Posterior cingulate gyrus (tissue), 11 donors: ENCODE measurements at regions not wholly inside any gene's neighbourhood (a gene's known extent, or its start where the extent isn't known, plus 50 kb on each side); places are given as distances from the start of the nearest gene placed in this dataset.
A peak's percentile ranks its signal among the peaks of the same experiment; 100 is the strongest.
"Not testable (repeated sequence)": the region's sequence is repeated elsewhere in the genome, so short reads cannot be mapped to it uniquely, and the experiment has no call there.

ENCODE experiments used
- DNase-seq, 10 donors: peaks; one replicate each; pipeline versions ENCODE4 v3.0.0 to v3.0.0-alpha.2; 2020 to 2021; ENCODE audit warnings: mixed read lengths in 3 of 10
- intact Hi-C: fragments of 100-400 bp; cut with DNase I; formaldehyde crosslinking; loops from one replicate; pipeline ENCODE4 v1.15.1; 2023

GRCh38 chr4:37771771-37772170 lies 54.7 kb upstream of the PGM2 start:
- intact Hi-C loops = no loop called here
- DNase-seq = no peak

GRCh38 chr4:37770016-37770415 lies 56.5 kb upstream of the PGM2 start:
- DNase-seq = no peak
- intact Hi-C loops = no loop called here

GRCh38 chr4:37769391-37769989 lies 57.0 kb upstream of the PGM2 start:
- intact Hi-C loops = no loop called here
- DNase-seq = no peak

- peak in 4 of 10 donors; percentile 12 to 25 (median 20) for DNase-seq
- intact Hi-C loops = no loop called here
Observed at GRCh38 chr4:37767546-37767945, 58.9 kb upstream of the PGM2 start.

- intact Hi-C loops = no loop called here
- DNase-seq = no peak
Observed at GRCh38 chr4:37767019-37767418, 59.5 kb upstream of the PGM2 start.

GRCh38 chr4:37765741-37766140 lies 60.7 kb upstream of the PGM2 start:
- intact Hi-C loops = no loop called here
- DNase-seq = no peak

GRCh38 chr4:37763831-37764230 lies 62.7 kb upstream of the PGM2 start:
- DNase-seq = no peak
- intact Hi-C loops = no loop called here

- no peak for DNase-seq
- intact Hi-C loops = no loop called here
Observed at GRCh38 chr4:37762991-37763368, 63.5 kb upstream of the PGM2 start.

GRCh38 chr4:37762294-37762990 lies 64.0 kb upstream of the PGM2 start:
- DNase-seq = no peak
- intact Hi-C loops = no loop called here

- intact Hi-C loops = no loop called here
- no peak for DNase-seq
Observed at GRCh38 chr4:37760840-37761239, 65.6 kb upstream of the PGM2 start.

- intact Hi-C loops = no loop called here
- no peak for DNase-seq
Observed at GRCh38 chr4:37759833-37760232, 66.7 kb upstream of the PGM2 start.

- intact Hi-C loops = no loop called here
Observed at GRCh38 chr4:37758226-37758625, 68.3 kb upstream of the PGM2 start.

GRCh38 chr4:37757761-37758160 lies 68.7 kb upstream of the PGM2 start:
- no peak for DNase-seq
- intact Hi-C loops = no loop called here

More at GRCh38 chr4:37758226-37758625, 68.3 kb upstream of the PGM2 start:
- DNase-seq = no peak

- intact Hi-C loops = no loop called here
- DNase-seq = no peak
Observed at GRCh38 chr4:37757121-37757520, 69.4 kb upstream of the PGM2 start.

- intact Hi-C loops = no loop called here
- DNase-seq = no peak
Observed at GRCh38 chr4:37754410-37755185, 68.4 kb upstream of the RELL1 start.

- DNase-seq = no peak
- intact Hi-C loops = no loop called here
Observed at GRCh38 chr4:37749398-37749988, 63.3 kb upstream of the RELL1 start.

- DNase-seq = no peak
- intact Hi-C loops = no loop called here
Observed at GRCh38 chr4:37748485-37748884, 62.3 kb upstream of the RELL1 start.

- intact Hi-C loops = no loop called here
- DNase-seq = no peak
Observed at GRCh38 chr4:37747772-37748330, 61.7 kb upstream of the RELL1 start.

- intact Hi-C loops, DNase-seq: not testable (repeated sequence)
Observed at GRCh38 chr4:37746852-37747251, 60.7 kb upstream of the RELL1 start.

- DNase-seq = no peak
- intact Hi-C loops = no loop called here
Observed at GRCh38 chr4:37745946-37746345, 59.8 kb upstream of the RELL1 start.

- intact Hi-C loops = no loop called here
- DNase-seq = no peak
Observed at GRCh38 chr4:37742149-37742548, 56.0 kb upstream of the RELL1 start.
